HS-27A (cell line): ENCODE measurements at regions not wholly inside any gene's neighbourhood (a gene's known extent, or its start where the extent isn't known, plus 50 kb on each side); places are given as distances from the start of the nearest gene placed in this dataset.
A peak's percentile ranks its signal among the peaks of the same experiment; 100 is the strongest.
"Not testable (repeated sequence)": the region's sequence is repeated elsewhere in the genome, so short reads cannot be mapped to it uniquely, and the experiment has no call there.

Experiments
- DNase-seq: peaks from one replicate; pipeline ENCODE4 v3.0.0-alpha.2; 2012; ENCODE audit warnings: low read depth, missing footprints

DNA sequence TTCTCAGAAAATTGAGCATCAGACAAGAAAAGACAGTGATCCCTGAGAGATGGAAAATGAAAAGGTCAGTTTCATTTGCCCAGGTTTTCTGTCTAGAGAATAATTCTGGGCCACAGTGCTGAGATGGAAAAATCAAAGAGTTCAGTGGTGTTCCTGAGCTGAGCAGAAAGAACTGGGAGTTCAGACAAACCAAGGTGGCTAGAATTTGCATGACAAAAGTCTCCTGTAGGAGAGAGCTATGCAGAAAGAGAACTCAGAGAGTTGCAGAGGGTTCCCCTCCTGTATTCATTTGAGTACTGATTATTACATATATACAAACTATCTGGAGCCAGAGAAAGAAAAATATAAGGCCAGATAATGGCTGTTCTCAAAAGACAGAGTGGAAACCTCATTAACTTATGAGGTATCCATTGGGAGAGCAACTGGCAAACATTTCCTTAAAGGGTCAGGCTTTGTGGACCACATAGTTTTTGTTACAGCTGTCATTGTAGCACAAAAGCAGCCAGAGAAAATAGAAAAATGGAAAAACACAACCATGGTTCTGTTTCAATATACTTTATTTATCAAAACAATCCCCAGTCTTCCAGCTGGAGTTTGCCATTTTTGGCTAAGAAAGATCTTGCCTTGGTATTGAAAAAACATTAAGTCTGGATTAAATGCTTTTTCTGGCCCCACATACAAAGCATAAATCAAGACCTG, 1004.1 kb downstream of the TBL1XR1 start:
- no peak for DNase-seq

DNA sequence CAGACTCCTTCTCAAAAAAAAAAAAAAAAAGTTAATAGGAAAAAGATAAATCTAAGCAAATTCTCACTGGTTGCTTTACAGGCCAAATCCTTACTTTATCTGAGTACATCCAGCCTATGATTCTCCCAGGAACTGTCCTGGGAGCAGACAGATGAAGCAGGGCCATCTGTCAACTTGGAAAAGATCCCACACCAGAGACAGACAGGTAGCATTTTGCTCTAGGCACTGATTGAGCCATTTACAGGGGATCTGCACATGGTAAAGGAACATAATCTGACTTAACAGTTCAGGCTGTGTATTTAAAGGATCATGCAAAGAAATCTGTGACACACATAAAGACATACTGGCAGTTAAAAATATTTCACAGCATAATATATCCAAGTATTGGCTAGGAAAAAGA, 1006.5 kb downstream of the TBL1XR1 start:
- no peak for DNase-seq

DNA sequence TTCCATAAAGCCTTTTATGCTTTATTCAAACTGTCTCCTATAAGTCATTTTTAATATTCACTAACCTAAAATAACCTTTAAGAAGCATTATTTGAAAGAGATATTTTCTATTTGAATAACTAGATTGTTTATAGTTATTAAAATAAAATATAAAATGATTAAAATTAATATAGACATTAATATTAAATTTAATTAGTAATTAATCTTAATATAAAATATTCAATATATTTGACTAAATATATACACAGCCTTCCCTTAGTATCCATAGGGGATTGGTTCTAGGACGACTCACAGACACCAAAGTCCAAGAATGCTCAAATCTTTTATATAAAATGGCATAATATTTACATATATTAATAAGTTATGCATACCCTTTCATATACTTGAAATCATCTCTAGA, 1014.1 kb downstream of the TBL1XR1 start:
- no peak for DNase-seq

DNA sequence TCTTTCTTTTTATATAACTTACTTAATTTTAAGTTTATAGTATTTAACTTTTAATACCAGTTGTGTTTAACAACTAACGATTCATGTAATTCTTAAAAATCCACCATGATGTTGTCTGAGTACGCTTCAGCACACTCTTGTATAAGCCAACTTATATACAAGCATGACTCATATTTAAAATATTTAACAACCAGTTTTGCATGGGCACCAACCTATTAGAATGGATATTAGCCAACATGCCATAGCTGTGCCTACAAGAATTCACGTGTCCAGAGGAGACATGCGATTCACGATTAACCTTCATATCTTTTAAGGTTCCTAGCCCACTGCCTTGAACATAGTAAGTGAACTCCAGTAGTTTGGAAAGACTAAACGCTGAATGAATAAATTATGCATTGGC, 1023.2 kb downstream of the TBL1XR1 start:
- DNase-seq, result no peak

DNA sequence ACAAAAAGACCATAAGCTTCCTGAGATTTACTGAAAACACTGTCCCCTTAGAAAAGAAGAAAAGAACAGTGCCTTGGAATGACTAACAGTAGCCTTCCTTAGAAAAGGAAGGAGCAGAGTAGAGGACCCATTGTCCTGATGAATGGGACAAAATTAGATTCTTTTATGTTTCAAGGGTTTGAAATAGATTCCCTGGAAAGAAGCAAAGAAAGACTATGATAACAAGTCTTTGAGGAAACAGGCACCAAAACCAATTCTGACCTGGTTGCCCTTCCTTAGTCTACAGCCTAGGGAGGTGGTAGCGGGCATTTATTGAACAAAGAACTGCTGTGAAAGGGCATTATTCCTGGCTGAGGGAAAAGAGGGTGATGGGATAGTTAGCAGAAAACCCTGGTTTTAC, 1024.8 kb downstream of the TBL1XR1 start:
- no peak for DNase-seq

DNA sequence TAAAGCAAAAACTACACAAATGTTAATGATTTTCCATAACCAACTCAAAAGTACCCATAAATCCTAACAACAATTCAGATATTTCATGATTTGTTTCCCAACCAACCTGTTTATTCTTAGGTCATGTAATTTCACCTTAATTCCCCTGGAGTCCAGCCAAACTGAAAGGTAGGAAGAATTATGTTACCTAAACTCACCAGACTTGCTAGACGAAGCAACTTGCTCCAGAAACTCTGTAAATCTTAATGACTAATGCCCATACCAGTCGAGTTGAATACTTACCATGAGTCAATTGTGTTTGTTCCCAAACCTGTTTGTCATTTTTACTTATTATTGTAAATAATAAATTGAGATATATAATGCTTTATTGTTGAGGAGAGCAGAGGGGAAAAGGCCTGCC, 1030.0 kb downstream of the TBL1XR1 start:
- no peak for DNase-seq

DNA sequence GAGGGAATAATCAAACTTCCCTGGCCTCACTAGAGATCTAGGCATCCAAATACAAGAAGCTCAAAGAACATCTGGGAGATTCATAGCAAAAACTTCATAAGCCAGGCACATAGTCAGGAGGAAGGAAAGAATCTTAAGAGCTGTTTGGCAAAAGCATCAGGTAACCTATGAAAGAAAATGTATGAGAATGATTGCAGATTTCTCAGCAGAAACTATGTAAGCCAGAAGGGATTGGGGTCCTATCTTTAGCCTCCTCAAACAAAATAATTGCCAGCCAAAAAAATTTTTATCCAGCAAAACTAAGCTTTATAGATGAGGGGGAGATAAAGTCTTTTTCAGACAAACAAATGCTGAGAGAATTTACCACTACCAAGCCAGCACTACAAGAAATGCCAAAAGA, 1036.3 kb downstream of the TBL1XR1 start:
- DNase-seq, result no peak

DNA sequence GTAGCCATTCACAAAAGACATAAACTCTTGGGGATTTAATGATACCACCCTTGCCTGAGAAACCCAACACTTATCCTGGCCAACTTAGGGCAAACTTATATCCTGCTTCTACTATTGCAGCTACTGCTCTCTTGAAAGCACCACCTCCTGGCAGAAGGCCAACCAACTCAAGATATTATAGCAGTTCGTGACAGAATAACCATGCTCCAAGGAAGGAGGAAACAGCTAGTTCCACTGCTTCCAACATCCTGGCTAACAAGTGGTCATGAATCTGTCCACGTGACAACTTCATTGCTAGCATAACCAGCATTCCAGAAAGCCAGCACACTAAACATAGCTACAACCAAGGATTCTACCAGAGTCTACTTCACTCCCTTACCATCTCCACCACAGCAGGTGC, 1037.5 kb downstream of the TBL1XR1 start:
- DNase-seq, result peak; percentile 24

DNA sequence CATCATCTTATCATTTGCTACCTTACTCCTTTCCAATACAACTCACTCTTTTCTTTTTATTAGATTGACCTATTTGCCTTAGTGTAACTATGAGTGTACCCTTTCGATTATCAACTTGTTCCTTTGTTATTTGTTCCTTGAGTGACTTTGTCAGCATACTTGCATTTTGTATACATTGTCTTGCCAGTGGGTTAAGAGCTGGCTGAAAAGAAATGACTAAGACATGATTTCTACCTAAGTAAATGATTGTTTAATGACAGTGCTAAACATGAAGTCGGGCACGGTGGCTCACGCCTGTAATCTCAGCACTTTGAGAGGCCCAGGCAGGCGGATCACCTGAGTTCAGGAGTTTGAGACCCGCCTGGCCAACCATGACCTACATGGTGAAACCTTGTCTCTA, 1042.3 kb downstream of the TBL1XR1 start:
- no peak for DNase-seq

DNA sequence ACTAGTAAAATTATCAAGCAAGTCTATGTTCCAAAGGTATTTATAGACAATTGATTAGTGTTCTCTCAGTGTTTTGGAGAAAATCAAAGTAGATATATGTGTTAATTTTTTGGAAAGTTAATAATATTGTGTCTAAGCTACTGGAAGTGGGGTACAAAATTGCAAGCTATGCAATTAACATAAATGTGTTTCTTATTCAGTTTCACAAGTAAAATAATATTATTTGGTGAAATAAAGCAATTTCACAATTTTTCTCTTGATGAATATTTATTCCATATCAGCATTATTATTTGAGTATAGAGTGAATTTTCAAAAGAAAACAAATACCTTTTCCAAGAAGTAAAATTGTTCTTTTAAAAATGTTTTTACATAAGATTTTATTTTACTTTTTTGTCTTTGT, 1047.7 kb downstream of the TBL1XR1 start:
- DNase-seq, result no peak

DNA sequence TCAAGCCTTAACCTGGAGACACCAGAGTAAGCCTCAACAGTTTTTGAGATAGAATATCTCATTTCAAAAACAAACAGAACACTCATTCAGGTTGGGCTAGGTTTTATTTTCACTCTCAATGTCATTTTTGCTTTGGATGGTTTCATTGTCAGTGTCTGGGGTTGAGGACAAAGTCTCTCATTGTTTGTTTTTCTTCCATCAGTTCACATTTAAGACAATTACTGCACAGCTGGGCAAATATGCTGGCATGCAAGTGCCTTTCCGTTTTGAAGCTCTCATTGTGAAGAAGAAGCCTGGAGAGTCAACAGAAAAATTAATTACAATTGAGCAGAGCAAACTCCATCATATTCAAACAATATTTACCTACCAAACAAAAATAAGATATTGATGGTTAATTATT, 1050.0 kb downstream of the TBL1XR1 start:
- DNase-seq, result no peak

DNA sequence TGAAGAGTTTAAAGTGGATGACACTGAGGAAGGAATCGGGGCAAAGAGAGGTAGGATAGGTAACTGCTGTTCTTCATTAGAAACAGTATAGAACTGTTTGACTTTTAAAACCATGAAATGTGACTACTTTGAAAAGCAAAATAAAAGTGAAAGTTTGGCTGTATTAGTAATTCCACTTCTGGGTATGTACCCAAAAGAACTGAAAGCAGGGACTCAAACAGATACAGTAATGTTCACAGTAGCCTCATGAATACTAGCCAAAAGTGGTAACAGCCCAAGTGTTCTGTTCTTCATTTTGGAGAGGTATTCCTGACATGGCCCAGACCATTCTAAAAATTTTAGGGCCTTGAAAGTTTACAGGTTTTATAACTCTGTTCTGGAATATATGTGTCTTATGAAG, 1055.4 kb downstream of the TBL1XR1 start:
- no peak for DNase-seq

DNA sequence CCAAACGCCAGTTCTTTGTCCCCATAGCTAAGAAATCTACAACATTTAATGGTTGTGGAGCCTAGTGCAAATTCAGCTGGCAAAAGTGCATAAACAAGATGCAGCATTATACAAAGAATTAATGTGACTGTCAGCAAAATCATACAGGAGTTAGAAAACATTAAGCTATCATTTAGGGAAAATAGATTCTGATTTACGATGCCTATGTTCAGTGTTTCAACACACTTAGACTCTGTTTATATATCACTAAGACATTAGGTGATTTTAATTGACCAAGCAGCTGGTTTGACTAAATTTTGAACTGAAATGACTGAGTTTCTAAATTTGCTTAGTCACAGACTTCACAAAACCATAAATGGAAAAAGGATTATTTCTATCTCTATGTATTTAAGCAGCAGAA, 1076.8 kb downstream of the TBL1XR1 start:
- no peak for DNase-seq

DNA sequence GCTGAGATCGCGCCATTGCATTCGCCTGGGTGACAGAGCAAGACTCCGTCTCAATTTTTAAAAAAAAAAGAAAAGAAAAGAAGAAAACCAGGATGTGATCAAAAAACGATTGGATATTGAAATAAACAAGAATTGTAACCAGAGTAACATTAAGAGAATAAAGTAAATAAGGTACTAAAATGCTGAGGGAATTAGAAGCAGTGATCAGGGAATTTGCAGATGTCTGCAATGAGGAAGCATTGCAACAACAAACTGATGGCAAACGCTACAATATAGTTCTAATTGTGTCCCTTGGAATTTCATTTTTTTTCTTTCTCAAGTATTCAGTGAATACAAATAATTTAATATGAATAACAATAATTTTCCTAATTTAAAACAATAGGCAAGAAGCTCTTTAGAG, 1077.5 kb downstream of the TBL1XR1 start:
- no peak for DNase-seq

DNA sequence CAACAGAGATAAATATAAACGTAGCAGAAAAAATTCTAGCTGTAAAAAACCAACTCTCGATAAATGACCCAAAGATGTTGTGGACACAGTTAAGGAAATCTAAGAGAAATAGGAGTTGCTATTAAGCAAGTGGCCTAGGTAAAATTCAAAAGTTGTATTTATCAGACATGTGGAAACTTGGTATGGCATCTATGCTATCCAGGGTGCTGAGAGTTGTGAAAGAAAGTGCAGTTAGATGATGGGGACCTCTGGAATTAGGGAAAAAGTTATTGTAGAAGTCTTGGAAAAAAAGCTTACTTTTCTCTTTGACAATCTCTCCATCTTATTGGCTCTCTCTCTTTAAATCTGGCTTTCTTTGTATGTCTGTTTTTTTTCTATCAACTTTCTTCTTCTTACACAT, 1090.9 kb downstream of the TBL1XR1 start:
- DNase-seq, result no peak

DNA sequence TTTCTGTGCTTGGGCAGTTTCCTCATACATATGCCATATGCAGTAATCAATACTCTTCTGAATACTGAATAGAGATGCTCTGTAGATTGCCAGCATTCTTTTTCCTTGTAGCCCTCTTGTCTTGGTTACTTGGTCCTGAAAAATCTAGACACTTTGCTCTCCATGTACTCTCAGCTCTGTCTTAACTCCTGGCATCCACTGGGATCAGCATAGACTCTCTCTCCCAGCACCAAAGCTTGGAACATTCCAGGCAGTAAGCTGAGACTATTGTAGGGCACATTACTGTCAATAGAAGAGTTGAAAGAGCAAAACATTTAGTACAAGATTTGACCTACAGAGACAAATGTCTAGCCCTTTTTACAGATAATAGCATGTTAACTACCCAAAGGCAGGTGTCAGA, 1100.3 kb downstream of the TBL1XR1 start:
- no peak for DNase-seq

DNA sequence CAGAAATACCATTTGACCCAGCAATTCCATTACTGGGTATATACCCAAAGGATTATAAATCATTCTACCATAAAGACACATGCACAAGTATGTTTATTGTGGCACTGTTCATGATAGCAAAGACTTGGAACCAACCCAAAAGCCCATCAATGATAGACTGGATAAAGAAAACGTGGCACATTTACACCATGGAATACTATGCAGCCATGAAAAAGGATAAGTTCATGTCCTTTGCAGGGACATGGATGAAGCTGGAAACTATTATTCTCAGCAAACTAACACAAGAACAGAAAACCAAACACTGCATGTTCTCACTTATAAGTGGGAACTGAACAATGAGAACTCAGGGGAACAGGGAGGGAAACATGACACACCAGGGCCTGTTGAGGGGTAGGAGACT, 1103.4 kb downstream of the TBL1XR1 start:
- DNase-seq, result not testable (repeated sequence)

DNA sequence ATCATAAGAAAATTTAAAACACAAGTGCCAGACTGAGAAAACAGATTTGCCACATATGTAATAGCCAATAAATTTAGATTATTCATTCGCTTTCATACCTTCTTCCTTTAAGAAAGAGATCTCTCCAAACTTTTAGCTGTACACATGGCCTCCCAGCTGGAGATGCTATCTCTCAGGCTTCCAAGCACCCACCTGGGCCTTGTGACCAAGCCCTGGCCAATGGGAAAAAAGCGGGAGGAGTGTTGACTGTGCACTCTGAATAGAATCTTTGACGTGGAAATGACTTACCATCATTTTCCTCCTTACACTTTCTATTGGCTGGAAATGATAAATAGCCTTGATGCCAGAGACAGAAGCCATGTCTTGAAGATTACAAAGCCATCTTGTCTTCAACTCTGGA, 1106.6 kb downstream of the TBL1XR1 start:
- no peak for DNase-seq

DNA sequence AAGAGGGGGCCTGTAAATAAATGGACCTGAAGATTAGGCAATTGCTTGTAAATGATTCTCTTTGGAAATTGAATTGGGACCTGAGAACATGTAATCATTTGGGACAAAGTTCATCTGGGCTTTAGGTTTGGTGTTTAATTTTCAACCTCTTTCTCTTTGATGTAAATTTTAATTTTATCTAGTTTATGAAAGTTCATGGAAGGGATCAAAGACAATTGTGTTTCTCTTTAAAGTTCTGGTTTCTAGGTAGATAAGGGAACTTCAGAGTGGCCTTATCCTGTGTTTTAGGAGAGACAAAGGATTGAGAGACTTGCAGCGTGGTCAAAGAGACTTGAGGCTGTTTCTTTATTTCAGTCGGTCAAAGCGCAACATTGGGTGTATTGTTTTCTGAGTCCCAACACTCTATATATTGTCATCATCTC, 1108.3 kb downstream of the TBL1XR1 start:
- no peak for DNase-seq

DNA sequence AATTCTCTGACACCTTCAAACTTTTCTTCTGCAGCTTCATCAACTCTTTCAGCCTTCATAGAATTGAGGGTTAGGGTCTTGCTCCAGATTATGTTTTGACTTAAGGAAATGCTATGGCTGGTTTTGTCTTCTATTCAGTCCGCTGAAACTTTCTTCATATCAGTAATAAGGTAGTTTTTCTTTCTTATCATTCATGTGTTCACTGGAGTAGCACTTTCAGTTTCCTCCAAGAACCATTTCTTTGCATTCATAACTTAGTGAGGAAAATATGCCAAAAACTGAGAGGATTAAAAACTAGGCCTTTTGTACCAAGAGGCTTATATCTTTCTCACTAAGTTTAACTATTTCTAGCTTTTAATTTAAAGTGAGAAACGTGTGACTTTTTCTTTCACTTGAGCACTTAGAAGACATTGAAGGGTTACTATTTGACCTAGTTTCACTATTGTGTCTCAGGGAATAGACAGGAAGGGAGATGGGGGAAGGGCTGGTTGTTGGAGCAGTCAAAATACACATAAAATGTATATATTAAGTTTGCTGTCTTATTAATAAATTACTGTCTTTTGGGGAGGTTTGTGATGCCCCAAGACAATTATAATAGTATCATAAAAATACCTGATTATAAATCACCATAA, 1110.1 kb downstream of the TBL1XR1 start:
- DNase-seq, result no peak

DNA sequence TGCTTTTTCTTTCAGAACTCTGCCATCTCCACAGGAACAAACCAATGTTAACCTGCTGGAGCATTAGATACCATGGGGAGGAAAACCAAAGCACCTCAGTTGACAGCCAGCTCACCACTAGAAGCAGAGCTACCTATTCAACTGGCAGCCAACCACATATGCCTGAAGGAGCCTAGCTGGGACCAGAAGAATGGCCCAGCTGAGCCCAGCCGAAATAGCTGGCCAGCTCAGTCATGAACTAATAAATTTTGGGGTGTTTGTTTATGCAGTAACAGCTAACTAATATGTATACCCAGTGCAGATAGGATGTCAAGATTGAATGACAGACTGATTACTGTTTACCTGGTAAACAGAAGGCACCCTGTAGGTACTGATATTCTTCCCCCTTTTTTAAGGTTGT, 1117.5 kb downstream of the TBL1XR1 start:
- DNase-seq, result no peak

DNA sequence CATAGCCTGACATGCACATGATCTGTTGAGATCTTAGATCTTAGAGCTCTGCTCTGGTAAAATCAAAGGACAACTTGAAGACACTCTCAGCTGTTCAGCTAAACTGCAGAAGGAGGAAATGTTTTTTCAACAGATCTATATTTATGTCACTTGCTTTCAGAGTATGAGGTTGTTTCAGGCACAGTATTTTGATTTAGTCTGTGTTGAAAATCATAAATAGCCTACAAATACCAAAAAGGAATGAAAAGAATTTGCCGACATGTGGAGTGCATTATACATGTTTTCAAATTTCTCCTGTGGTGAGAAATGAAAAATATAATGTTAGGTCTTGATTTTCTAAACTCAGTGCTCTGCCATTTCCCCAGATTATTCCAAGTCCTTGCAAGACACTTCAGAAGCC, 1118.4 kb downstream of the TBL1XR1 start:
- DNase-seq, result no peak

DNA sequence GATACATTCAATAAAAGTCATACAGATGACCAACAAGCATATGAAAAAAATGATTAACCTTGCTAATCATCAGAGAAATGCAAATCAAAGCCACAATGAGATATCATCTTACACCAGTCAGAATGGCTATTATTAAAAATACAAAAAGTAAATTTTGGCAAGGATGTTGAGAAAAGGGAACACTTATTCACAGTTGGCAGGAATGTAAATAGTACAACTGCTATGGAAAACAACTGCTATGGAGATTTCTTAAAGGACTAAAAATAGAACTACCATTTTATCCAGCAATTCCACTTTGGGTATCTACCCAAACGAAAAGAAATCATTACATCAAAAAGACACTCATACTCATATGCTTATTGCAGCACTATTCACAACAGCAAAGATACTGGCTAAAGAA, 1121.8 kb downstream of the TBL1XR1 start:
- DNase-seq, result no peak

DNA sequence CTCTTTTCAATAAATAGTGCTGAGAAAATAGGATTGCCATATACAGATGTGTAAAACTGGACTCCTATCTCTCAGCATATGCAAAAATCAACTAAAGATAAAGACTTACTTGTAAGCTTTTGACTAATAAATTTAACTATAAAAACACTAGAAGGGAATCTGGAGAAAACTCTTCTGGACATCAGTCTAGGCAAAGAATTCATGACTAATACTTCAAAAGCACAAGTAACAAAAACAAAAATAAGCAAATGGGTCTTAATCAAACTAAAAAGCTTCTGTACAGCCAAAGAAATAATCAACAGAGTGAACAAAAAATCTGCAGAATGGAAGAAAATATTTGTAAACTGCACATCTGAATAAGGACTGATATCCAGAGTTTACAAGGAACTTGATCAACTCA, 1122.2 kb downstream of the TBL1XR1 start:
- DNase-seq, result no peak
